ENCODE measurements at regions not wholly inside any gene's neighbourhood (a gene's known extent, or its start where the extent isn't known, plus 50 kb on each side); places are given as distances from the start of the nearest gene placed in this dataset.
A peak's percentile ranks its signal among the peaks of the same experiment; 100 is the strongest.

DNA sequence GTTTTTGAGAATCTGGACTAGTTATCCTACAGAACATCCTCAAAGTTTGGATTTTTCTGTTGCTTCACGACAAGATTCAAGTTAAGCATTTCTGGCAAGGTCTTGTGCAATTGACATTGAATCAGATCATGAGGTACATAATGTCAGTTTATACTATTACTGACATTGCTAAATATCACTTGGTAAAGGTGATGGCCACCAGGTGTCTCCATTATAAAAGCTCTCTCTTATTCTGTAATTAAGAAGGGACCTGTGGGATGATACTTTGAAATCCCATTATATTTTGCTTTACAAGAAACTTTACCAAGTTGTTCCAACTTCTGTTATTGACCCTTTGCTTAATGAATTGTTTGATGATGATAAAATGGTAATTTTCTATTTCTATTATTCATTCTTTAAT, 131.0 kb upstream of the ASTN2 start:
- H3K4ac ChIP-seq (replicated peaks; ENCODE audit: insufficient read length, low read depth, low read length), result no peak overlapping the region
- no peaks in the 10 kb centered on the region for H3K23me2 ChIP-seq (ENCODE audit: low read depth, low read length)
- H2BK12ac ChIP-seq (ENCODE audit: low read depth, low read length), result no peak overlapping the region
- H3K4me1 ChIP-seq (replicated peaks in 1 of 4; ENCODE audit: control insufficient read depth in 3 of 4, insufficient read depth in 4 of 4, low read length in 3 of 4), result peaks cover 5 to 25% (median 14%) of the 10 kb centered on the region in 4 experiments
- no peaks in the 10 kb centered on the region for H3K79me1 ChIP-seq (ENCODE audit: low read depth, low read length)
- no peak overlapping the region for H3K18ac ChIP-seq (ENCODE audit: extremely low read depth, low read length)
- 75% methylated on average over 1 of the region's 1 CpG; no CpG with 5 or more reads in 1 of the 2 experiments for WGBS, 2 experiments (ENCODE audit: extremely low coverage in 1 of 2, insufficient coverage in 1 of 2, insufficient read length in 1 of 2, insufficient replicate concordance in 2 of 2, low coverage in 1 of 2, low lambda C conversion rate in 2 of 2, missing lambda C conversion rate in 1 of 2)
- no peak for TF ChIP-seq TAF7 (optimal IDR thresholded peaks at IDR 0.05; ENCODE audit: borderline replicate concordance, low read depth, low read length)
- TF ChIP-seq RAD21 (IDR thresholded peaks at IDR 0.05 in 1 of 2, conservative IDR thresholded peaks at IDR 0.05 in 1 of 2; ENCODE audit: low read depth in 2 of 2, low read length in 2 of 2), result peak in 1 of 2 experiments; percentile 25; a peak in 3 of 4 replicates
- TF ChIP-seq HDAC6 (IDR thresholded peaks at IDR 0.05; ENCODE audit: low read depth, low read length), result no peak
- no peak for TF ChIP-seq CBX5 (IDR thresholded peaks at IDR 0.05; ENCODE audit: low read depth, low read length)
- TF ChIP-seq, protein P1, sequence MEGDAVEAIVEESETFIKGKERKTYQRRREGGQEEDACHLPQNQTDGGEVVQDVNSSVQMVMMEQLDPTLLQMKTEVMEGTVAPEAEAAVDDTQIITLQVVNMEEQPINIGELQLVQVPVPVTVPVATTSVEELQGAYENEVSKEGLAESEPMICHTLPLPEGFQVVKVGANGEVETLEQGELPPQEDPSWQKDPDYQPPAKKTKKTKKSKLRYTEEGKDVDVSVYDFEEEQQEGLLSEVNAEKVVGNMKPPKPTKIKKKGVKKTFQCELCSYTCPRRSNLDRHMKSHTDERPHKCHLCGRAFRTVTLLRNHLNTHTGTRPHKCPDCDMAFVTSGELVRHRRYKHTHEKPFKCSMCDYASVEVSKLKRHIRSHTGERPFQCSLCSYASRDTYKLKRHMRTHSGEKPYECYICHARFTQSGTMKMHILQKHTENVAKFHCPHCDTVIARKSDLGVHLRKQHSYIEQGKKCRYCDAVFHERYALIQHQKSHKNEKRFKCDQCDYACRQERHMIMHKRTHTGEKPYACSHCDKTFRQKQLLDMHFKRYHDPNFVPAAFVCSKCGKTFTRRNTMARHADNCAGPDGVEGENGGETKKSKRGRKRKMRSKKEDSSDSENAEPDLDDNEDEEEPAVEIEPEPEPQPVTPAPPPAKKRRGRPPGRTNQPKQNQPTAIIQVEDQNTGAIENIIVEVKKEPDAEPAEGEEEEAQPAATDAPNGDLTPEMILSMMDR (IDR thresholded peaks at IDR 0.05; ENCODE audit: control extremely low read depth in 1 of 3, insufficient read depth in 1 of 3, low read depth in 1 of 3, low read length in 3 of 3), result peak in 1 of 3 experiments; percentile 7; a peak in 1 of 4 replicates
- no peak overlapping the region for H2BK120ac ChIP-seq (replicated peaks; ENCODE audit: low read depth, low read length)
- no peak overlapping the region for H3K4me2 ChIP-seq (ENCODE audit: insufficient read depth in 1 of 2, low read depth in 2 of 2, low read length in 2 of 2)
- H4K20me1 ChIP-seq (replicated peaks in 1 of 2; ENCODE audit: control insufficient read depth in 1 of 2, insufficient read depth in 2 of 2, low read length in 2 of 2), result no peaks in the 10 kb centered on the region
- H3K9me3 ChIP-seq (ENCODE audit: insufficient read depth in 2 of 2, low read depth in 1 of 2, low read length in 1 of 2), result no peaks in the 10 kb centered on the region
- no peak overlapping the region for H3K23ac ChIP-seq (ENCODE audit: insufficient read length)
- no peak overlapping the region for H2BK20ac ChIP-seq (ENCODE audit: low read length)
- H4K5ac ChIP-seq (ENCODE audit: insufficient read length, low read depth, low read length), result no peak overlapping the region
- no peaks in the 10 kb centered on the region for H3K36me3 ChIP-seq (ENCODE audit: control insufficient read depth in 2 of 4, insufficient read depth in 4 of 4, low read length in 3 of 4)
- no peak overlapping the region for H2BK5ac ChIP-seq (ENCODE audit: low read depth, low read length)
- no peak for FAIRE-seq
- DNase-seq (ENCODE audit: low read depth in 1 of 2, low spot score in 2 of 2), result no peak
- ChIA-PET POLR2A (ENCODE audit: partially characterized antibody) (no interaction called here), CTCF (ENCODE audit: partially characterized antibody) (interaction anchor here (0.6 to 4.0 kb wide), 5 partner anchors 11 to 131 kb away, joined by 3 to 20 read pairs (median 4); no protein-coding TSS in a partner anchor)
- H3K9ac ChIP-seq (replicated peaks in 1 of 4; ENCODE audit: extremely low read depth in 1 of 4, low read depth in 3 of 4, low read length in 3 of 4), result no peak overlapping the region
- no peak overlapping the region for H4K91ac ChIP-seq (replicated peaks; ENCODE audit: insufficient read length, low read length)
- no peak overlapping the region for H3K4me3 ChIP-seq (ENCODE audit: extremely low read depth in 1 of 4, insufficient read depth in 2 of 4, low read depth in 3 of 4, low read length in 4 of 4)
- no peak overlapping the region for H3K27ac ChIP-seq (ENCODE audit: low read depth, low read length)
- no peaks in the 10 kb centered on the region for H3K79me2 ChIP-seq (ENCODE audit: control insufficient read depth in 1 of 2, insufficient read depth in 2 of 2, low read length in 2 of 2)
- H2AFZ ChIP-seq (ENCODE audit: low read length), result no peak overlapping the region
- H3K56ac ChIP-seq (replicated peaks; ENCODE audit: insufficient read length, low read depth, low read length), result no peak overlapping the region
- H3K27me3 ChIP-seq (replicated peaks in 1 of 4; ENCODE audit: control insufficient read depth in 3 of 4, extremely low read depth in 1 of 4, insufficient read depth in 3 of 4, low read length in 3 of 4), result no peaks in the 10 kb centered on the region
- H2BK15ac ChIP-seq (ENCODE audit: low read length), result no peak overlapping the region
- H3K14ac ChIP-seq (ENCODE audit: insufficient read length), result no peak overlapping the region
- H2AK5ac ChIP-seq (ENCODE audit: low read depth, low read length), result no peak overlapping the region
- no peak overlapping the region for H4K8ac ChIP-seq (ENCODE audit: extremely low read depth, insufficient read depth, low read length)
